SH-SY5Y (cell line): ENCODE measurements at regions not wholly inside any gene's neighbourhood (a gene's known extent, or its start where the extent isn't known, plus 50 kb on each side); places are given as distances from the start of the nearest gene placed in this dataset.

Experiments used
- GATA2 ChIP-seq: IDR thresholded peaks from 2 replicates; pipeline ENCODE4 v1.6.1; 2011; ENCODE audit warnings: mild to moderate bottlenecking, low read depth, low read length
- GATA3 ChIP-seq: IDR thresholded peaks from 2 replicates; pipeline ENCODE4 v1.6.1; 2011; ENCODE audit warnings: low read depth, mild to moderate bottlenecking, low read length, moderate library complexity

DNA sequence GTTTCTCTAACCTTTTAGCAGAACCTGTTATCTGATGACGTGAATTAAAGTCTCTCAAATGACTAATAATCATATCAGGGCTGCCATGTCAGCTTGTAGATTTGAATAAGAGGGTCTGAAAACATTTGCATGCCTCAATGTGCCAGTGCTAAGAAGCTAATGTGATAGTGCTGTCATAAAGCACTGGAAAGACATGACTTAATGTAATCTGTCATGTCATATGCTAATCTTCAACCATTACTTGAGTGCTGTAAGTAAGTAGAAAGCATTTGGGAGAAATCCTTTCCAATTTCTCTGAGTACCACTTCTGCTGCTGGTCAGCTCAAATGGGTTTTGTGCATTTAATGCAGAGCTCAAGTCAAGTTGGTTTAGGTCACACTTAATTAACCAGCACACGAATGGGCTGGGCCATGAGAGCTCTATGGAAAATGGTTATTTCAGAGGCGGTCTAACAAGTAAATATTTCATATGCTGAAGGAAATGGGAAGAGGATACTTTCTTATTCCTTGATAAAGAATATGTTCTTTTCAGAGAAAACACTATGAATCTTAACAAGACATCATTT lies 609.2 kb downstream of the LMO4 start:
- no peak for TF ChIP-seq GATA2
- no peak for TF ChIP-seq GATA3
